NCI-H1694 treated with DMSO at 0.1 percent for 48 hours (cell line): ENCODE measurements at regions not wholly inside any gene's neighbourhood (a gene's known extent, or its start where the extent isn't known, plus 50 kb on each side); places are given as distances from the start of the nearest gene placed in this dataset.

Source experiments
- DNase-seq: peaks from one replicate; lab custom pipeline; 2025; lab: John Stamatoyannopoulos, UW

GRCh38 chr18:30527226-30527625 lies 515.3 kb downstream of the DSC3 start:
- DNase-seq: no peak

GRCh38 chr18:30522288-30522929 lies 520.1 kb downstream of the DSC3 start:
- no peak for DNase-seq

GRCh38 chr18:30514059-30514458 lies 528.5 kb downstream of the DSC3 start:
- no peak for DNase-seq

GRCh38 chr18:30512872-30513271 lies 529.7 kb downstream of the DSC3 start:
- DNase-seq: no peak

- DNase-seq: no peak
These were observed 531.7 kb downstream of the DSC3 start for GRCh38 chr18:30510882-30511281.

- no peak for DNase-seq
These were observed 540.9 kb downstream of the DSC3 start for GRCh38 chr18:30501594-30501993.

- DNase-seq: no peak
These were observed 542.1 kb downstream of the DSC3 start for GRCh38 chr18:30500240-30500945.

- no peak for DNase-seq
These were observed 542.8 kb downstream of the DSC3 start for GRCh38 chr18:30499721-30500120.

GRCh38 chr18:30492552-30493129 lies 549.9 kb downstream of the DSC3 start:
- DNase-seq: no peak

- no peak for DNase-seq
These were observed 550.6 kb downstream of the DSC3 start for GRCh38 chr18:30491815-30492551.

GRCh38 chr18:30489890-30490643 lies 552.5 kb downstream of the DSC3 start:
- DNase-seq: no peak

GRCh38 chr18:30487962-30488361 lies 554.6 kb downstream of the DSC3 start:
- DNase-seq: no peak

GRCh38 chr18:30486856-30487255 lies 555.7 kb downstream of the DSC3 start:
- no peak for DNase-seq

GRCh38 chr18:30485078-30485477 lies 557.5 kb downstream of the DSC3 start:
- no peak for DNase-seq

- no peak for DNase-seq
These were observed 560.7 kb downstream of the DSC3 start for GRCh38 chr18:30481871-30482270.

- peak; percentile 98 for DNase-seq
These were observed 573.5 kb downstream of the DSC3 start for GRCh38 chr18:30469091-30469490.

- no peak for DNase-seq
These were observed 577.4 kb downstream of the DSC3 start for GRCh38 chr18:30465096-30465495.

- no peak for DNase-seq
These were observed 585.4 kb downstream of the DSC3 start for GRCh38 chr18:30457156-30457555.

GRCh38 chr18:30455741-30456140 lies 586.8 kb downstream of the DSC3 start:
- DNase-seq: no peak

- DNase-seq: no peak
These were observed 587.6 kb downstream of the DSC3 start for GRCh38 chr18:30454920-30455319.

- no peak for DNase-seq
These were observed 590.6 kb downstream of the DSC3 start for GRCh38 chr18:30451981-30452380.

GRCh38 chr18:30450927-30451326 lies 591.6 kb downstream of the DSC3 start:
- DNase-seq: no peak
